ENCODE measurements at regions not wholly inside any gene's neighbourhood (a gene's known extent, or its start where the extent isn't known, plus 50 kb on each side); places are given as distances from the start of the nearest gene placed in this dataset.
"Not testable (repeated sequence)": the region's sequence is repeated elsewhere in the genome, so short reads cannot be mapped to it uniquely, and the experiment has no call there.

DNA sequence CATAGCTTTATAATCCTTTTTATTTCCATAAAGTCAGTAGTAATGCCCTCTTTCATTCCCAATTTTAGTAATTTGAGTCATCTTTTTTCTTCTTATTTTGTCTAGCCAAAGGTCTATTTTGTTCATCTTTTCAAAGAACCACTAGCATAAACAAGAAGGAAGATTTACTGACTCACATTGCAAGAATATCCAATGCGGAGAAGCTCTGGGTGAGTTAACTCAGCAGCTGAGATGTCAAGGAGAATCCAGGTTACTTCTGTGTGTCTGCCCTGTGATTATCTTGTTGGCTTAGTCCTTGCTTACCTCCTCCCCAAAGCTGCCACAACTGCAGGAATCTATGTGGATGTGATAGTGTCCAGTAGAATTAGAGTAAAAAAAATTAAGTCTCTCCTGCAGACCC is 311.4 kb upstream of the NCKAP5 start:
- H3K36me3 ChIP-seq (replicated peaks in 1 of 2; ENCODE audit: control insufficient read depth in 1 of 2, insufficient read depth in 2 of 2, low read length in 1 of 2) = no peaks in the 10 kb centered on the region
- DNase-seq = no peak
- WGBS (ENCODE audit: low lambda C conversion rate) = 66% methylated on average over 1 of the region's 1 CpG
- no peaks in the 10 kb centered on the region; a peak in 1 of 4 replicates for H3K4me1 ChIP-seq (ENCODE audit: control insufficient read depth in 1 of 2, insufficient read depth in 2 of 2, low read depth in 1 of 2, low read length in 1 of 2)
- TF ChIP-seq TAF1 (IDR thresholded peaks at IDR 0.05; ENCODE audit: borderline replicate concordance, low read depth, low read length) = no peak
- H2AFZ ChIP-seq (ENCODE audit: low read depth) = no peak overlapping the region
- no peaks in the 10 kb centered on the region for H3K9me2 ChIP-seq
- H3F3A ChIP-seq (replicated peaks; ENCODE audit: insufficient read depth) = no peaks in the 10 kb centered on the region
- POLR2A ChIA-PET = no interaction called here
- H3K4me3 ChIP-seq (ENCODE audit: low read depth in 2 of 2, low read length in 1 of 2) = no peak overlapping the region
- H3K27me3 ChIP-seq (ENCODE audit: insufficient read depth) = no peaks in the 10 kb centered on the region; the same call in 1 of the 2 replicates
- CTCF ChIA-PET = interaction anchor here (1.1 to 2.3 kb wide), 4 partner anchors 239 to 581 kb away, joined by 3 to 8 read pairs (median 4); no protein-coding TSS in a partner anchor
- H3K4me2 ChIP-seq = no peak overlapping the region
- no peaks in the 10 kb centered on the region for H4K20me1 ChIP-seq (ENCODE audit: insufficient read depth)
- H3K79me2 ChIP-seq (ENCODE audit: insufficient read depth) = no peaks in the 10 kb centered on the region
- H3K9ac ChIP-seq = no peak overlapping the region
- H3K27ac ChIP-seq (ENCODE audit: low read depth in 2 of 2, low read length in 1 of 2) = no peak overlapping the region
- no peaks in the 10 kb centered on the region for H3K9me3 ChIP-seq

DNA sequence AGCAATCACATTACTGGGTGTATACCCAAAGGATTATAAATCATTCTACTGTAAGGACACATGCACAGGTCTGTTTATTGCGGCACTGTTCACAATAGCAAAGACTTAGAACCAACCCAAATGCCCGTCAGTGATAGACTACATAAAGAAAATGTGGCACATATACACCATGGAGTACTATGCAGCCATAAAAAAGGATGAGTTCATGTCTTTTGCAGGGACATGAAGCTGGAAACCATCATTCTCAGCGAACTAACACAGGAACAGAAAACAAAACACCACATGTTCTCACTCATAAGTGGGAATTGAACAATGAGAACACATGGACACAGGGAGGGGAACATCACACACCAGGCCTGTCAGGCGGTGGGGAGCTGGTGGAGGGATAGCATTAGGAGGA is 313.9 kb upstream of the NCKAP5 start:
- H3K4me3 ChIP-seq (ENCODE audit: low read depth in 2 of 2, low read length in 1 of 2); DNase-seq; H3K9me2 ChIP-seq; H3K4me2 ChIP-seq; H3K4me1 ChIP-seq (ENCODE audit: control insufficient read depth in 1 of 2, insufficient read depth in 2 of 2, low read depth in 1 of 2, low read length in 1 of 2); H3K9ac ChIP-seq; H3K27ac ChIP-seq (ENCODE audit: low read depth in 2 of 2, low read length in 1 of 2); H2AFZ ChIP-seq (ENCODE audit: low read depth); H3K36me3 ChIP-seq (replicated peaks in 1 of 2; ENCODE audit: control insufficient read depth in 1 of 2, insufficient read depth in 2 of 2, low read length in 1 of 2); H3K27me3 ChIP-seq (ENCODE audit: insufficient read depth); H3K79me2 ChIP-seq (ENCODE audit: insufficient read depth); H3K9me3 ChIP-seq; H4K20me1 ChIP-seq (ENCODE audit: insufficient read depth); H3F3A ChIP-seq (replicated peaks; ENCODE audit: insufficient read depth); POLR2A ChIA-PET: not testable (repeated sequence)
- 26% methylated on average over 4 of the region's 4 CpGs for WGBS (ENCODE audit: low lambda C conversion rate)
- CTCF ChIA-PET = interaction anchor here (1.9 to 5.7 kb wide), 2 partner anchors 237 to 569 kb away, joined by 6 to 72 read pairs; no protein-coding TSS in a partner anchor

DNA sequence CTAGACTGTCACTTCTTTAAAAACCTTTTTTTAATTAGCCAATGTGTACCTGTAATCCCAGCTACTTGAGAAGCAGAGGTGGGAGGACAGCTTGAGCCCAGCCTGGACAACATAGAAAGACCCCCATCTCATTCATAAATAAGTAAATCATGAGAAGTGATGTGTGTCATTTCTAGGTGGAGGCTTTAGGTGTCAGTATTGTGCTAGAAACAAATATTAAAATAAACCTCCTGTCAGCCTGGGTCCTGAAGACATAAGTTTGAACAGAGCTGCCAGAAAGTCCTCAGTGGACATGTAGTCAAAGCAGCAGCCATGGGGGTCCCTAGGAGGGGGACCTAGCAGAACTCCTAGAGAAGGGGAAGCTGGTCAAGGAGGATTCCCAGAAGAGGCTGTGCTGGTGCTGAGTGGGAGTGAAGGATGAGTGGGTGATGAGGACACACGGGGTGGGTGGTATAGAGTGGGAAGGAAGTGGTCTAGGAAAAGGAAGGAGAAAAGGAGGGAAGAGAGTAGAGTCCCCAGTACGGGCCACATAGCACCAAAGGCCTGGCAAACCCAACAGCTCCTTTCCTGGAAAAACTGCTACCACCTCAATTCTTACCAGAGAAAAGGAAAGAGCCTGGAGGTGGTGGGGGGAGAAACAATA is 316.6 kb upstream of the NCKAP5 start:
- ChIA-PET CTCF (interaction anchor here (0.6 to 5.7 kb wide), 32 partner anchors 13 to 1119 kb away, joined by 3 to 105 read pairs (median 4); partner anchors contain the start of gene TMEM163), POLR2A (interaction anchor here (0.7 kb wide), 2 partner anchors 11 to 362 kb away, joined by 3 to 5 read pairs; no protein-coding TSS in a partner anchor)
- peak; percentile 20 for DNase-seq

More for the DNA sequence above, 316.6 kb upstream of the NCKAP5 start:
- H3K4me2 ChIP-seq = no peak overlapping the region
- peaks cover 0 to 9% of the 10 kb centered on the region in 2 experiments; a peak in 1 of 4 replicates for H3K4me1 ChIP-seq (ENCODE audit: control insufficient read depth in 1 of 2, insufficient read depth in 2 of 2, low read depth in 1 of 2, low read length in 1 of 2)
- H3K4me3 ChIP-seq (ENCODE audit: low read depth in 2 of 2, low read length in 1 of 2) = no peak overlapping the region
- no peak overlapping the region for H3K9ac ChIP-seq
- H3F3A ChIP-seq (replicated peaks; ENCODE audit: insufficient read depth) = no peaks in the 10 kb centered on the region
- 27% methylated on average over 2 of the region's 2 CpGs for WGBS (ENCODE audit: low lambda C conversion rate)
- peak; percentile 64 for TF ChIP-seq RAD21 (IDR thresholded peaks at IDR 0.05; ENCODE audit: low read length)
- peak; percentile 14; the same call in 1 of the 2 replicates for TF ChIP-seq SMC3 (IDR thresholded peaks at IDR 0.05; ENCODE audit: low read depth, low read length)
- no peak for TF ChIP-seq RFX5 (IDR thresholded peaks at IDR 0.05; ENCODE audit: low read length)
- TF ChIP-seq, protein P1, sequence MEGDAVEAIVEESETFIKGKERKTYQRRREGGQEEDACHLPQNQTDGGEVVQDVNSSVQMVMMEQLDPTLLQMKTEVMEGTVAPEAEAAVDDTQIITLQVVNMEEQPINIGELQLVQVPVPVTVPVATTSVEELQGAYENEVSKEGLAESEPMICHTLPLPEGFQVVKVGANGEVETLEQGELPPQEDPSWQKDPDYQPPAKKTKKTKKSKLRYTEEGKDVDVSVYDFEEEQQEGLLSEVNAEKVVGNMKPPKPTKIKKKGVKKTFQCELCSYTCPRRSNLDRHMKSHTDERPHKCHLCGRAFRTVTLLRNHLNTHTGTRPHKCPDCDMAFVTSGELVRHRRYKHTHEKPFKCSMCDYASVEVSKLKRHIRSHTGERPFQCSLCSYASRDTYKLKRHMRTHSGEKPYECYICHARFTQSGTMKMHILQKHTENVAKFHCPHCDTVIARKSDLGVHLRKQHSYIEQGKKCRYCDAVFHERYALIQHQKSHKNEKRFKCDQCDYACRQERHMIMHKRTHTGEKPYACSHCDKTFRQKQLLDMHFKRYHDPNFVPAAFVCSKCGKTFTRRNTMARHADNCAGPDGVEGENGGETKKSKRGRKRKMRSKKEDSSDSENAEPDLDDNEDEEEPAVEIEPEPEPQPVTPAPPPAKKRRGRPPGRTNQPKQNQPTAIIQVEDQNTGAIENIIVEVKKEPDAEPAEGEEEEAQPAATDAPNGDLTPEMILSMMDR (IDR thresholded peaks at IDR 0.05) = peak; percentile 30; the same call in 1 of the 2 replicates
- no peaks in the 10 kb centered on the region; the same call in 1 of the 2 replicates for H3K27me3 ChIP-seq (ENCODE audit: insufficient read depth)
- H3K9me2 ChIP-seq = no peaks in the 10 kb centered on the region
- no peaks in the 10 kb centered on the region for H3K79me2 ChIP-seq (ENCODE audit: insufficient read depth)
- no peaks in the 10 kb centered on the region for H3K36me3 ChIP-seq (replicated peaks in 1 of 2; ENCODE audit: control insufficient read depth in 1 of 2, insufficient read depth in 2 of 2, low read length in 1 of 2)
- no peaks in the 10 kb centered on the region for H3K9me3 ChIP-seq
- no peak overlapping the region for H2AFZ ChIP-seq (ENCODE audit: low read depth)
- no peak overlapping the region for H3K27ac ChIP-seq (ENCODE audit: low read depth in 2 of 2, low read length in 1 of 2)
- H4K20me1 ChIP-seq (ENCODE audit: insufficient read depth) = no peaks in the 10 kb centered on the region
